ENCODE measurements at regions not wholly inside any gene's neighbourhood (a gene's known extent, or its start where the extent isn't known, plus 50 kb on each side); places are given as distances from the start of the nearest gene placed in this dataset.

- Histone ChIP-seq H3K79me2 (ENCODE audit: insufficient read depth) (no peaks in the 10 kb centered on the region), H3K9me2 (no peaks in the 10 kb centered on the region), H4K20me1 (ENCODE audit: insufficient read depth) (no peaks in the 10 kb centered on the region), H3K4me2 (no peak overlapping the region), H3K4me1 (ENCODE audit: control insufficient read depth in 1 of 2, insufficient read depth in 2 of 2, low read depth in 1 of 2, low read length in 1 of 2) (no peaks in the 10 kb centered on the region), H3K4me3 (ENCODE audit: low read depth in 2 of 2, low read length in 1 of 2) (no peak overlapping the region), H3K36me3 (replicated peaks in 1 of 2; ENCODE audit: control insufficient read depth in 1 of 2, insufficient read depth in 2 of 2, low read length in 1 of 2) (no peaks in the 10 kb centered on the region), H3F3A (replicated peaks; ENCODE audit: insufficient read depth) (no peaks in the 10 kb centered on the region), H2AFZ (ENCODE audit: low read depth) (no peak overlapping the region), H3K27me3 (ENCODE audit: insufficient read depth) (no peaks in the 10 kb centered on the region), H3K27ac (ENCODE audit: low read depth in 2 of 2, low read length in 1 of 2) (no peak overlapping the region), H3K9me3 (no peaks in the 10 kb centered on the region), H3K9ac (no peak overlapping the region)
- ChIA-PET CTCF (no interaction called here), POLR2A (no interaction called here)
- TF ChIP-seq MXI1 (IDR thresholded peaks at IDR 0.05; ENCODE audit: low read depth, low read length) (no peak), SIN3A (IDR thresholded peaks at IDR 0.05; ENCODE audit: borderline replicate concordance, low read depth, low read length) (no peak), TCF12 (IDR thresholded peaks at IDR 0.05) (no peak)
- TF ChIP-seq, protein P1, sequence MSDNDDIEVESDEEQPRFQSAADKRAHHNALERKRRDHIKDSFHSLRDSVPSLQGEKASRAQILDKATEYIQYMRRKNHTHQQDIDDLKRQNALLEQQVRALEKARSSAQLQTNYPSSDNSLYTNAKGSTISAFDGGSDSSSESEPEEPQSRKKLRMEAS (IDR thresholded peaks at IDR 0.05; ENCODE audit: low read depth): no peak
- TF ChIP-seq, protein P2, sequence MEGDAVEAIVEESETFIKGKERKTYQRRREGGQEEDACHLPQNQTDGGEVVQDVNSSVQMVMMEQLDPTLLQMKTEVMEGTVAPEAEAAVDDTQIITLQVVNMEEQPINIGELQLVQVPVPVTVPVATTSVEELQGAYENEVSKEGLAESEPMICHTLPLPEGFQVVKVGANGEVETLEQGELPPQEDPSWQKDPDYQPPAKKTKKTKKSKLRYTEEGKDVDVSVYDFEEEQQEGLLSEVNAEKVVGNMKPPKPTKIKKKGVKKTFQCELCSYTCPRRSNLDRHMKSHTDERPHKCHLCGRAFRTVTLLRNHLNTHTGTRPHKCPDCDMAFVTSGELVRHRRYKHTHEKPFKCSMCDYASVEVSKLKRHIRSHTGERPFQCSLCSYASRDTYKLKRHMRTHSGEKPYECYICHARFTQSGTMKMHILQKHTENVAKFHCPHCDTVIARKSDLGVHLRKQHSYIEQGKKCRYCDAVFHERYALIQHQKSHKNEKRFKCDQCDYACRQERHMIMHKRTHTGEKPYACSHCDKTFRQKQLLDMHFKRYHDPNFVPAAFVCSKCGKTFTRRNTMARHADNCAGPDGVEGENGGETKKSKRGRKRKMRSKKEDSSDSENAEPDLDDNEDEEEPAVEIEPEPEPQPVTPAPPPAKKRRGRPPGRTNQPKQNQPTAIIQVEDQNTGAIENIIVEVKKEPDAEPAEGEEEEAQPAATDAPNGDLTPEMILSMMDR (IDR thresholded peaks at IDR 0.05): no peak
- DNase-seq: no peak
- WGBS (ENCODE audit: low lambda C conversion rate): 50% methylated on average over 16 of the region's 16 CpGs
These were observed 64.6 kb upstream of the MGMT start for GRCh38 chr10:129402459-129402858.

DNA sequence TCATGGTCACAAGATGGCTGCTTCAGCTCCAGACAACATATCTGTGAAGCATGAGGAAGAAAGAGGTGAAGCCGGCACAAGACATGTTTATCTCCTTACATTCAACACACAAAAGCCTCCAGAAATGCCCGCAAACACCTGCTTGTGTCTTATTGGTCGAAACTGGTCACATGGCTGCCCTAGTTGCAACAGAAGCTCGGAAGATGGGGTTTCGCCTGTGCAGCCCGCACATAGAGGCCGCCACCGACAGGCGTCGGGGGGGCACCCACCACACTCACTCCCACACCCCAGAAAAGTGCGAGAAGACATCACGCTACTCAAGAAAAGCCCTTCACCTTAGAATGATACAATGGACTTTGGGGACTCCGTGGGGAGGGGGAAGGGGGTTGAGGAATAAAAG, 63.0 kb upstream of the MGMT start:
- Histone ChIP-seq H2AFZ (ENCODE audit: low read depth) (no peak overlapping the region), H3K4me3 (ENCODE audit: low read depth in 2 of 2, low read length in 1 of 2) (no peak overlapping the region), H3K9me2 (no peaks in the 10 kb centered on the region), H3K9ac (no peak overlapping the region), H3K4me1 (ENCODE audit: control insufficient read depth in 1 of 2, insufficient read depth in 2 of 2, low read depth in 1 of 2, low read length in 1 of 2) (no peaks in the 10 kb centered on the region), H3K27me3 (ENCODE audit: insufficient read depth) (no peaks in the 10 kb centered on the region), H3K79me2 (ENCODE audit: insufficient read depth) (no peaks in the 10 kb centered on the region), H3K4me2 (no peak overlapping the region), H3K9me3 (no peaks in the 10 kb centered on the region), H3F3A (replicated peaks; ENCODE audit: insufficient read depth) (no peaks in the 10 kb centered on the region), H3K36me3 (replicated peaks in 1 of 2; ENCODE audit: control insufficient read depth in 1 of 2, insufficient read depth in 2 of 2, low read length in 1 of 2) (no peaks in the 10 kb centered on the region), H4K20me1 (ENCODE audit: insufficient read depth) (no peaks in the 10 kb centered on the region), H3K27ac (ENCODE audit: low read depth in 2 of 2, low read length in 1 of 2) (no peak overlapping the region)
- WGBS (ENCODE audit: low lambda C conversion rate): 71% methylated on average over 13 of the region's 13 CpGs
- no peak for TF ChIP-seq RCOR1 (IDR thresholded peaks at IDR 0.05; ENCODE audit: low read length)
- TF ChIP-seq IRF3 (IDR thresholded peaks at IDR 0.05; ENCODE audit: low read depth, low read length): no peak
- TF ChIP-seq RAD21 (IDR thresholded peaks at IDR 0.05; ENCODE audit: low read length): no peak
- TF ChIP-seq PBX3 (IDR thresholded peaks at IDR 0.05): no peak
- POLR2A ChIA-PET: no interaction called here
- CTCF ChIA-PET: no interaction called here
- DNase-seq: no peak
